HG03558 (cell line): ENCODE measurements at regions not wholly inside any gene's neighbourhood (a gene's known extent, or its start where the extent isn't known, plus 50 kb on each side); places are given as distances from the start of the nearest gene placed in this dataset.

Experiments
- ATAC-seq: cut with Tn5 transposase; IDR thresholded peaks from one replicate; pipeline ENCODE4 v1.9.1; 2021; ENCODE audit warnings: moderate number of reproducible peaks; ENCODE audit not compliant: unreplicated experiment; ENCODE audit errors: extremely low read depth

GRCh38 chr4:164700471-164700870 is 53.5 kb upstream of the SMIM31 start:
- ATAC-seq: no peak

- ATAC-seq: peak; percentile 71
Measured at GRCh38 chr4:164701665-164702064, 52.3 kb upstream of the SMIM31 start.
